ENCODE measurements at regions not wholly inside any gene's neighbourhood (a gene's known extent, or its start where the extent isn't known, plus 50 kb on each side); places are given as distances from the start of the nearest gene placed in this dataset.
A peak's percentile ranks its signal among the peaks of the same experiment; 100 is the strongest.
"Not testable (repeated sequence)": the region's sequence is repeated elsewhere in the genome, so short reads cannot be mapped to it uniquely, and the experiment has no call there.

- no peaks in the 10 kb centered on the region for H3K36me3 ChIP-seq
- H3K4me1 ChIP-seq, result no peaks in the 10 kb centered on the region
- TF ChIP-seq CTCF (IDR thresholded peaks at IDR 0.05; ENCODE audit: low read depth, low read length), result no peak
- H3K4me3 ChIP-seq (ENCODE audit: low read depth, low read length), result no peak overlapping the region
- no peaks in the 10 kb centered on the region for H3K27me3 ChIP-seq
- no peaks in the 10 kb centered on the region for H3K9me3 ChIP-seq
- DNase-seq, result no peak
Measured at GRCh38 chr9:119877306-119877705, 508.1 kb upstream of the BRINP1 start.

- H3K27me3 ChIP-seq, result no peaks in the 10 kb centered on the region
- H3K36me3 ChIP-seq, result no peaks in the 10 kb centered on the region
- no peak overlapping the region for H3K4me3 ChIP-seq (ENCODE audit: low read depth, low read length)
- H3K4me1 ChIP-seq, result no peaks in the 10 kb centered on the region
- no peak for DNase-seq
- no peaks in the 10 kb centered on the region for H3K9me3 ChIP-seq
- TF ChIP-seq CTCF (IDR thresholded peaks at IDR 0.05; ENCODE audit: low read depth, low read length), result no peak
Measured at GRCh38 chr9:119873877-119874276, 504.6 kb upstream of the BRINP1 start.

GRCh38 chr9:119870251-119870650, 501.0 kb upstream of the BRINP1 start:
- H3K36me3 ChIP-seq, H3K27me3 ChIP-seq: not testable (repeated sequence)

DNA sequence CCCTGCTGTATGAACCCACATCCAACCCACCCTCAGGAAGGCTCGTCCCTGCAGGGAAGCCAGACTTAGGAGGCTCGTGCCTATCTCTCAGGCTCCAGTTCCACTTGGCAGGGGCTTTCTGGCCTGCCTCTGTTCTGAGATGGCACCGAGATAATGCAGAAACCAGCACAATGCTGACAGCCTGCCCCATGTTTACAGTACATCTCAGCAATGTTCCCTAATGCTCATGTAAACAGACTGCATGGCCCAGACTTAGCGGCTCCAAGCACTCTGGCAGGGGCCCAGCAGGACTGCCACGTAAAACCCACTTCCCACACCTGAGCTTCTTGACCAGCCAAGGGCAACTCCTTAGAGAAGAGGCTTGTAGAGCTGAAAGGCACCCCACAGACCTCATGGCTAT, 499.5 kb upstream of the BRINP1 start:
- H3K36me3 ChIP-seq, result no peaks in the 10 kb centered on the region
- TF ChIP-seq CTCF (IDR thresholded peaks at IDR 0.05; ENCODE audit: low read depth, low read length), result no peak
- no peaks in the 10 kb centered on the region for H3K9me3 ChIP-seq
- no peak overlapping the region for H3K4me3 ChIP-seq (ENCODE audit: low read depth, low read length)
- no peaks in the 10 kb centered on the region for H3K27me3 ChIP-seq
- H3K4me1 ChIP-seq, result no peaks in the 10 kb centered on the region
- DNase-seq, result peak; percentile 11

More at GRCh38 chr9:119870251-119870650, 501.0 kb upstream of the BRINP1 start:
- not testable (repeated sequence) for DNase-seq; H3K9me3 ChIP-seq; H3K4me3 ChIP-seq (ENCODE audit: low read depth, low read length); H3K4me1 ChIP-seq

DNA sequence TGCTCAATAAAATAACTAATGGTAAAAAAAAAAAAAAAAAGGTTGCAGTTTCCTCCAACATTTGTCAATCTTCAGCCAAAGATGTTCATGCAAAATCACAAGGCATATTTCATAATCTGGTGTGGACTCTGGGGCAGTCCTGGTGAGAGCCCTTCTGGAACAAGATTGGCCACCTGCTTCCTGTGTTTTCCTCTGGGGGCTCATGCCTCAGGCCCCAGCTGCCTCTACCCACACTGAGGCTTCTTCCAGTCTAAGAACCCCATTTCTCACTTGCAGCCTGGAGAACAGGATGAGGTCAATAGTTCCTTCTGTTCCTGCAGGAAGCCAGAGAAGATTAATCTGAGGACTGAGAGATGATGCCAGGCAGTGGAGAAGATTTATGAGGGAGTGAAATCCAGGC, 492.6 kb upstream of the BRINP1 start:
- Histone ChIP-seq H3K27me3 (no peaks in the 10 kb centered on the region), H3K9me3 (no peaks in the 10 kb centered on the region; the same call in 1 of the 2 replicates), H3K4me3 (ENCODE audit: low read depth, low read length) (no peak overlapping the region), H3K36me3 (no peaks in the 10 kb centered on the region), H3K4me1 (no peaks in the 10 kb centered on the region)
- TF ChIP-seq CTCF (IDR thresholded peaks at IDR 0.05; ENCODE audit: low read depth, low read length), result no peak
- no peak for DNase-seq

DNA sequence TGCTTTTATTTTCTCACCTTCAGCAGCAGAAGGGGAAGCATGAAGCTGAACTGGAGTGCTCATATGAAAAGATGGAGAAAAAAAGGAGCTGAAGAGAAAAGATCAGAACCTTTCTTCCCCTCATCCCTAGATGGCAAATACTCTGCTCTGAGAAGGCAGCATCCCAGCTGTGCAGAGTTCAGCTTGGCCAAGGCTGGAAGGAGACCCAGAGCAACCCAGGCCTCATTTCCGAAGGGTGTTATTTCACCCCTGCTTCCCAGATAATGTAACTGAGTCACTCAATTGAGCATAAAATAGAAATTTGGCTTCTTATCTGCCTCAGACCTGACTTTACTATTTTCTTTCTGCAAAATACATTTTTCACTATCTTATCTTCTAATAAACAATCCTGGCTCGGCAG, 489.9 kb upstream of the BRINP1 start:
- H3K27me3 ChIP-seq, result no peaks in the 10 kb centered on the region
- no peaks in the 10 kb centered on the region for H3K36me3 ChIP-seq
- no peaks in the 10 kb centered on the region for H3K4me1 ChIP-seq
- H3K4me3 ChIP-seq (ENCODE audit: low read depth, low read length), result no peak overlapping the region
- no peak for TF ChIP-seq CTCF (IDR thresholded peaks at IDR 0.05; ENCODE audit: low read depth, low read length)
- DNase-seq, result no peak
- H3K9me3 ChIP-seq, result no peaks in the 10 kb centered on the region; the same call in 1 of the 2 replicates

DNA sequence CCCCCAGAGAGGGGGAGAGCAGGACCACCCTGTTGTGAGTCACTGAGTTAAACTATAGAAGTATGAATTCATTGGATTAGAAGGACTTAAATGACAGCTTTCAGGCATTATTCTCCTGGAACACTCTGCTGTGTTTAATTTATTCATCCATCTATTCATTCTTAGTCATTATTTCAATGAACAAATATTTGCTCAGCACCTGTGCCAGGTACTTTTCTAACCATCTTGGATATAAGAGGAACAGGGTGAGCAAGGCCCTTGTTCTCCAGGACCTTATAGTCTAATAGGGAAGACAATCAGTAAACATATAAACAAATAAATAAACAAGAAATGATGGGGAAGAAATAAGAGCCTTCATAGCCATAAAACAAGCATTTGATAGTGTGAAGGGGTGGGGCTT, 483.9 kb upstream of the BRINP1 start:
- Histone ChIP-seq H3K27me3 (no peaks in the 10 kb centered on the region), H3K36me3 (no peaks in the 10 kb centered on the region), H3K9me3 (no peaks in the 10 kb centered on the region), H3K4me3 (ENCODE audit: low read depth, low read length) (no peak overlapping the region), H3K4me1 (no peaks in the 10 kb centered on the region)
- no peak for DNase-seq
- TF ChIP-seq CTCF (IDR thresholded peaks at IDR 0.05; ENCODE audit: low read depth, low read length), result no peak
